ENCODE measurements at regions not wholly inside any gene's neighbourhood (a gene's known extent, or its start where the extent isn't known, plus 50 kb on each side); places are given as distances from the start of the nearest gene placed in this dataset.

- H3K27me3 ChIP-seq (ENCODE audit: insufficient read depth, poor library complexity, severe bottlenecking): no peaks in the 10 kb centered on the region
- H3K27ac ChIP-seq (replicated peaks): no peak overlapping the region
- no peak for DNase-seq (ENCODE audit: low read depth in 1 of 2, low spot score in 1 of 2)
- no peak for TF ChIP-seq REST (IDR thresholded peaks at IDR 0.05; ENCODE audit: insufficient replicate concordance, low read depth)
- no peak overlapping the region for H3K4me3 ChIP-seq (replicated peaks; ENCODE audit: insufficient read depth, low read length)
Measured at GRCh38 chr12:14313379-14314138, 51.9 kb upstream of the ATF7IP start.

DNA sequence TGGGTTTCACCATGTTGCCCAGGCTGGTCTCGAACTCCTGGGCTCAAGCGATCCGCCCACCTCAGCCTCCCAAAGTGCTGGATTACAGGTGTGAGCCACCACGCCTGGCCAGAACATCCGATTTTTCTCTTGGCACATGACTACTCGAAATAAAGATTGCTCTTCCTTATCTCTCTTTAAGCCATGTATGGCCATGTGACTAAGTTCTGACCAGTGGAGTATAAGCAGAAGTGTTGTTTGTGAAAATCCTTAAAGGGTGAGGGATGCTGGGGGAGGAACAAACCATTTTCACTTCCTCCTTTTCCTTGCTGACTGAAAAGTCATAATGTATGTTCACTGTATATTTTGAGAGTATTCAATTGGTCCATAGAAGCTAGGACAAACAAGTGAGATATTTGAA is 50.7 kb upstream of the ATF7IP start:
- H3K27me3 ChIP-seq (ENCODE audit: insufficient read depth, poor library complexity, severe bottlenecking): no peaks in the 10 kb centered on the region
- H3K27ac ChIP-seq (replicated peaks): no peak overlapping the region
- TF ChIP-seq SPI1 (IDR thresholded peaks at IDR 0.05; ENCODE audit: borderline replicate concordance, low read depth): peak; percentile 77
- TF ChIP-seq, protein P1, sequence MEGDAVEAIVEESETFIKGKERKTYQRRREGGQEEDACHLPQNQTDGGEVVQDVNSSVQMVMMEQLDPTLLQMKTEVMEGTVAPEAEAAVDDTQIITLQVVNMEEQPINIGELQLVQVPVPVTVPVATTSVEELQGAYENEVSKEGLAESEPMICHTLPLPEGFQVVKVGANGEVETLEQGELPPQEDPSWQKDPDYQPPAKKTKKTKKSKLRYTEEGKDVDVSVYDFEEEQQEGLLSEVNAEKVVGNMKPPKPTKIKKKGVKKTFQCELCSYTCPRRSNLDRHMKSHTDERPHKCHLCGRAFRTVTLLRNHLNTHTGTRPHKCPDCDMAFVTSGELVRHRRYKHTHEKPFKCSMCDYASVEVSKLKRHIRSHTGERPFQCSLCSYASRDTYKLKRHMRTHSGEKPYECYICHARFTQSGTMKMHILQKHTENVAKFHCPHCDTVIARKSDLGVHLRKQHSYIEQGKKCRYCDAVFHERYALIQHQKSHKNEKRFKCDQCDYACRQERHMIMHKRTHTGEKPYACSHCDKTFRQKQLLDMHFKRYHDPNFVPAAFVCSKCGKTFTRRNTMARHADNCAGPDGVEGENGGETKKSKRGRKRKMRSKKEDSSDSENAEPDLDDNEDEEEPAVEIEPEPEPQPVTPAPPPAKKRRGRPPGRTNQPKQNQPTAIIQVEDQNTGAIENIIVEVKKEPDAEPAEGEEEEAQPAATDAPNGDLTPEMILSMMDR (IDR thresholded peaks at IDR 0.05; ENCODE audit: insufficient read depth, low read length): no peak
- DNase-seq (ENCODE audit: low read depth in 1 of 2, low spot score in 1 of 2): peak in 1 of 2 experiments; percentile 29
- no peak overlapping the region for H3K4me3 ChIP-seq (replicated peaks; ENCODE audit: insufficient read depth, low read length)

- Histone ChIP-seq H3K4me3 (replicated peaks; ENCODE audit: insufficient read depth, low read length) (no peak overlapping the region), H3K27ac (replicated peaks) (no peak overlapping the region), H3K27me3 (ENCODE audit: insufficient read depth, poor library complexity, severe bottlenecking) (no peaks in the 10 kb centered on the region)
- DNase-seq (ENCODE audit: low read depth in 1 of 2, low spot score in 1 of 2): no peak
- TF ChIP-seq POLR2AphosphoS5 (IDR thresholded peaks at IDR 0.05; ENCODE audit: low read depth): no peak
- TF ChIP-seq, protein P1 (IDR thresholded peaks at IDR 0.05; ENCODE audit: insufficient read depth, low read length): no peak
- TF ChIP-seq REST (IDR thresholded peaks at IDR 0.05; ENCODE audit: insufficient replicate concordance, low read depth): no peak
- no peak for TF ChIP-seq SPI1 (IDR thresholded peaks at IDR 0.05; ENCODE audit: borderline replicate concordance, low read depth)
- no peak for TF ChIP-seq GABPA (IDR thresholded peaks at IDR 0.05; ENCODE audit: low read depth)
Measured at GRCh38 chr12:14315501-14315900, 50.0 kb upstream of the ATF7IP start.
